ENCODE measurements at regions not wholly inside any gene's neighbourhood (a gene's known extent, or its start where the extent isn't known, plus 50 kb on each side); places are given as distances from the start of the nearest gene placed in this dataset.
"Not testable (repeated sequence)": the region's sequence is repeated elsewhere in the genome, so short reads cannot be mapped to it uniquely, and the experiment has no call there.

DNA sequence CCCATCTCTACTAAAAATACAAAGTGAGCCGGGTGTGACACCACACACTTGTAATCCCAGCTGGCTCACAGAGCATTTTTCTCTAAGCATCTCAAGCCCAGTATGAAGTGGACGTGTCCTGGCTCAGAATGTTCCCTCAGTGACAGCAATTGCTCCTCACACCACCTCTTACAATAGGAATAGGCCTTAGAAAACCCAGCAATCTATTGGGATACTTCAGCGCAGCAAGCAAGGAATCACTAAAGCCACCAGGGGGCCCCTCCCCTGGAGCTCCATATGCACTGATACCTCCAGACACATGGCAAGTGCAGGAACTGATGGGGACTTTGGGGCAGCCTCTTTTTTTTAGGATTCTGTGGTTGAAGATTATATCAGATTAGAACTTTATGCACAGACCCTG is 82.5 kb upstream of the GOLGA6L6 start:
- not testable (repeated sequence) for DNase-seq (ENCODE audit: low read depth)

DNA sequence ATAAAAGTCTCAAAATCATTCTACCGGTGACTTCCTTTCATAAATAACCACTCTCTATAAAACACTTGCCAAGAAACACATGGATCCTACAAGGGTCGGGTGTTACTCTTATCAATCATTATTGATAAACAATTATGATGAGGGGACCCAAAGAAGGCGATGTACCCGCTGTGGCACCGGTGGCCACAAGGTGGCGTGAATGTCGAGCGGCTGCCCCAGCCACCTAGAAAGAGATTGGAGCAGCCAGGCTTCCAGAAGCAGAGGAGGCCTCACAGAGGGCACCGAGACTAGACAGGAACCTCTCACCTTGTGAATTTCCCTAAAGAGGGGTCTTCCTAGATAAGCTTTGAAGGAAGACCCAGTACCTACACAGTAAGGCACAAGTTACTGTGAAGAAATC is 80.5 kb upstream of the GOLGA6L6 start:
- DNase-seq (ENCODE audit: low read depth) = not testable (repeated sequence)

DNA sequence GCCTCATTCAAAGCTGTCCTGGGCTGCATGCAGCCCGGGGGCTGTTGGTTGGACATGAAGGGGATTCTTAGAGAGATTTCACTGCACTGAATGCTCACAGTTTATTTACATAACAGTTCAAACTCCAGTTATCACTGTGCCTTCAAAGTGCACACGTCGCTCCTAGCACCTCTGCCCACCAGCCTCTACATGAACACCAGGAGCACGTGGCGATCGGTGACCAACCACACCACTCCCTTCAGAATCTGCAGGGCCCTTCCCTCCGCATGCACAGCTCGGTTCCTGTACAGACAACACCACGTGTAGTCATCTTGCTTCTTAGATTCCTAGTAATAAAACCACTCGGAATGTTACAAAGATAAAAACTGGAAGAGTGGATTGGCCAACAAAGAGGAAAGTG is 72.9 kb upstream of the GOLGA6L6 start:
- not testable (repeated sequence) for DNase-seq (ENCODE audit: low read depth)

DNA sequence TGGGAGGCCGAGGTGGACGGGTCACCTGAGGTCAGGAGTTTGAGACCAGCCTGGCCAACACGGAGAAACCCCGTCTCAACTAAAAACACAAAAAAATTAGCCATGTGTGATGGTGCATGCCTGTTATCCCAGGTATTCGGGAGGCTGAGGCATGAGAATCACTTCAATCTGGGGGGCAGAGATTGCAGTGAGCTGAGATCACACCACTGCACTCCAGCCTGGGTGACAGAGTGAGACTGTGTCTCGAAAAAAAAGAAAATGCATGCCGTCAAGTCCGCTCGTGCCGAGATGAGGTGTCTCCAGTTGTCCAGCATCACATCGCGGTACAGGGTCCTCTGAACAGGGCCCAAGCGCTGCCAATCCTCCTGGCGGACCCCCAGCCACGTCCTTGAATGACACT is 71.2 kb upstream of the GOLGA6L6 start:
- DNase-seq (ENCODE audit: low read depth) = not testable (repeated sequence)

DNA sequence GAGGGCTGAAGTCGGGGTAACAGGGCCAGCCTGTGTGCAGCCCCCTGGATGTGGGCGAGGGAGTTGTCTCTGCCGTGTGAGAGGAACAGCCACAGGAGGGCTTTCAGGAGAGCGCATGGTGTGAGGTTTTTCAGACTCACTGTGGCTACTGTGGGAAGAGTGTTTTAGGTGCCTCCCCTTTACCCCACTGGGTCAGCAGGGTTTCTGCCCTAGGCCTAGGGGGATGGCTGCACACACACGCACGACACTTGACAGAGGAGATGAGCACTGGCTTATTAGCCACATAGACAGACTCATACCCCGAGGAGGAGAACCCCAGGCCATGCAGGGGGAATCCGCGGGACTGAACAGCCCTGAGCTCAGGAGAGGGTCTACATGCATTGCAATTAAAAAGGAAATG is 70.8 kb upstream of the GOLGA6L6 start:
- not testable (repeated sequence) for DNase-seq (ENCODE audit: low read depth)

DNA sequence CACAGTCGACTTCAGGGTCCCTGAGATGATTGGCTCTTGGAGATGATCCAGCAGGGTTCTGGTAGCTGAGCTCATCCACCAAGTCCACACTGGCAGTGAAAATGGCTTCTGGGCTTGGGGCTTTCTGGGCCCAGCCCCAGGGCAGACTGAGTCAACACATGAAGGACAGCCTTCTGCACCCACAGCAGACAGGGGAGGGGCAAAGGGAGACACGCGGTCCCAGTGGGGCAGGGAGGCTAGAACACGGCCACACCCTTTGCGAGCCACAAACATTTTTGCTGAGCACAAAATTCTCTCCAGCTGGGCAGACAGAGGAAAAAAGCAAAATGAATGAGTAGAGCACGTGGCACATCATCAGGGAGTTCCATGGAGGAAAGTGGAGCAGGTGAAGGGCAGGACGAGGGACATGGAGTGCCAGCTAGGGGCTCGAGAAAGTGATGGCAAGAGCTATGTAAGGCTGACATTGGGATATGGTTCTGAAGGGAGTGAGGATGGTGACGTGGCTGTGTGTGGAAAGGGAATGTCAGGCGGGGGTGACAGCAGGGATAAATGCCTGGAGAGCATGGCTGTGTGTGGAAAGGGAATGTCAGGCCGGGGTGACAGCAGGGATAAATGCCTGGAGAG is 70.2 kb upstream of the GOLGA6L6 start:
- not testable (repeated sequence) for DNase-seq (ENCODE audit: low read depth)

DNA sequence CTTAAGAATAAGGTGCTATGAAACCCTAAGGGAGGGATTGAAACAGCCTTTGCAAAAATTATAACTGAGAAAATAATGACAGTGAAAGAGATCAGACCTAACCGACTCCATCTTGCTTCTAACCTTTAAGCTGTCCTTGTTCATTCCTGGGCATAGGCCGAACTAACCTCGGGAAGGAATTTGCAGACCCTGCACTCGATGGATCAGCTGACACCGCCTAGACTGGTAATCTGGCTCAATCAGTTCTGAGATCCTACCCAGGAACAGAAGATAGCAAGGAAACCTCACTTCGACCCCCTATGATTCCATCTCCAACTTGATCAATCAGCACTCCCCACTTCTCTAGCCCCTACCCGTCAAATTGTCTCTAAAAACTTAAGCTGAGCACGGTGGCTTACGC is 66.6 kb upstream of the GOLGA6L6 start:
- DNase-seq (ENCODE audit: low read depth) = not testable (repeated sequence)

DNA sequence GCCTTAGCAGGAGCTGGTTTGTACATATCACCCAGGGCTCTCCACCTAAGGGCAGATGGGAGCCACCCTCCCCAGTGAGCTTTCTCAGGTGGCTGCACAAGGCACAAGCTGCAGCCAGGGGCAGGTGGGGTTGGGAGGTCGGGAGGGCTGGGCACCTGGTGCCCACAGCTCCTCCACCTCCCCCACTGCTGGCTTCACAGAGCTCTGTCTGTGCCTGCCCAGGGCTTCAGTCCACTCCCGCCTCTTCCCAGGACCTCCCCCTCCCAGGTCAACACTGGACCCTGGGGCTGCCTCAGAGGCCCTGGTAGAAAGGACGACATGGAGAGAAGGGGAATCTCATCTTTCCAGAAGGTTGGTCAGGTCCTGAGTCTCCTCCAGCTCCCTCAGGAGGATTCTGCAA is 55.6 kb upstream of the GOLGA6L6 start:
- not testable (repeated sequence) for DNase-seq (ENCODE audit: low read depth)

DNA sequence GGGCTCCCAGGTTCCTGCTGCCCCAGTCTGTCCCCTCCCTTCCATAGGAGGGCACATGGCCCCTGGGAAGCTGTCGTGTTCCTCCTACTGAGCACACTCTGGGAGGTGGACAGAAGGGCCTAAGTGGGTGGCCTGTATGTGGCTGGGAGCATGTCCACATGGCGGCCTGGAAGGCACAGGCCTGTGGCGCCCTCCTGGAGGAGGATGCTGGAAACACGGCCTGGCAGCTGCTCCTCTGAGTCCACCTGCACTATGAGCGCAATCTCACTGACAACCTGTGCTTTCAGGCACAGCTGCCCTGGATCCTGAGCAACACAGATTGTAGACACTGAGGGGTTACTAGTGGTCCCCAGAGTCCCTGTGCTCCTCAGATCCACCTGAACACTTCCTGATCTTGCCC is 52.6 kb upstream of the GOLGA6L6 start:
- not testable (repeated sequence) for DNase-seq (ENCODE audit: low read depth)

DNA sequence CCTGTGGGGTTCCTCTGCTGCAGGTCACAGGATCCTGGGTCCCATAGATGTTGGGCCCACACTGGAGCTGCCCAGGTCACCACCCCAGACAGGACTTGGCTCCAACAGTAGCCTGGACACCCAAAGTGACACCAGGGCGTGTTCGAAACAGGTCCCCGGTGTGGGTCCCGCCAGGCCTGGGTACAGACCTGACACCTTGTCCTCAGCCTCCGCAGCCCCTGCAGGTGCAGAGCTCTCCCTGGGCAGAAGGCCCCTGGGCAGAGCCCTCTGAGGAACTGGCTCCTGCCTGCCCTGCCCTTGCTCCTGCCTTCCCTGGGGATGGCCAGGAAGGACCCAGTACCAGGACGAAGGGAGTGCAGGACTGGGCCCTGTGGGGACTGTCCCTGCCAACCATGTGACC is 50.3 kb upstream of the GOLGA6L6 start:
- DNase-seq (ENCODE audit: low read depth) = not testable (repeated sequence)

All from stimulated activated CD8-positive, alpha-beta memory T cell treated with anti-CD3 and anti-CD28 coated beads, Interleukin-4, amount 100 ng/mL, for 24 hours (primary cell).